Body of pancreas (tissue), 4 donors: ENCODE measurements at regions not wholly inside any gene's neighbourhood (a gene's known extent, or its start where the extent isn't known, plus 50 kb on each side); places are given as distances from the start of the nearest gene placed in this dataset.

Source experiments
- CTCF ChIP-seq, 7 experiments: fragments of 450-650 bp in 4 of 7; fragments of 200-600 bp in 3 of 7; sonication (generic) in 3 of 7; IDR thresholded peaks; one replicate each; pipeline ENCODE4 v1.5.1; 2016 to 2019; ENCODE audit warnings: antibody characterized with exemption in 7 of 7
- POLR2A ChIP-seq, 3 donors: fragments of 450-650 bp; IDR thresholded peaks; one replicate each; pipeline ENCODE4 v1.6.1; 2016; ENCODE audit warnings: antibody characterized with exemption in 3 of 3, mild to moderate bottlenecking in 2 of 3

GRCh38 chr3:187966636-187967406 lies 187.1 kb upstream of the LPP start:
- no peak for TF ChIP-seq CTCF (IDR thresholded peaks at IDR 0.05)
- TF ChIP-seq POLR2A (IDR thresholded peaks at IDR 0.05): no peak
